ENCODE measurements at regions not wholly inside any gene's neighbourhood (a gene's known extent, or its start where the extent isn't known, plus 50 kb on each side); places are given as distances from the start of the nearest gene placed in this dataset.

DNA sequence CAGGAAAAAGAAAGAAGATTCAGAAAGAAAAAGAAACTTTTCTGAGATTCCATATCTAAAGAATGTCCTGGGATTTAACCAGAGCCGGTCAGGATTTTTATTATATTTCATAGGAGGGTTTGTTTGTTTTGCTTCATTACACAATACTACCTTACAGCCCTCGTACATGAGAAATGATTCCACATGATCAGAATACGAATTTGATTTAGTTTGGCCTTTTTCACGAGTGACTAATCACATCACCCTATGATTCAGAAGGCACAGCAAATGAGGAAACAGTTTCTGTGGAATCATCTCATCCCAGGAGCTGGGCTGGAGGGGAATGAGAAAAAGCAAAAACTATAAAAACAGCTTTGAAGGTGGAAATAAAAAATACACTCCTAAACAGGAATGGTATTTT lies 54.7 kb upstream of the VWC2 start:
- H3K36me3 Mint-ChIP-seq (ENCODE audit: low read depth): no peaks in the 10 kb centered on the region
- no peaks in the 10 kb centered on the region for H3K9me3 ChIP-seq (ENCODE audit: control insufficient read depth, low read length)
- DNase-seq: no peak
- H3K27me3 Mint-ChIP-seq (ENCODE audit: insufficient read depth): peaks cover 4% of the 10 kb centered on the region
- peaks cover 1% of the 10 kb centered on the region for H3K4me1 Mint-ChIP-seq
- no peak overlapping the region for H3K27ac Mint-ChIP-seq
- no peak overlapping the region for H3K9ac ChIP-seq (ENCODE audit: extremely low read depth, low read length, poor library complexity, severe bottlenecking)
- H3K27me3 ChIP-seq (ENCODE audit: control insufficient read depth, insufficient read depth, low read length, poor library complexity, severe bottlenecking): no peaks in the 10 kb centered on the region
- no peaks in the 10 kb centered on the region for H3K36me3 ChIP-seq (ENCODE audit: control insufficient read depth, insufficient read depth, low read length)
- H3K4me1 ChIP-seq (ENCODE audit: control insufficient read depth, insufficient read depth, low read length): no peaks in the 10 kb centered on the region
- 73 to 91% methylated on average over 2 to 3 of the region's 4 CpGs for WGBS, 2 experiments (ENCODE audit: insufficient coverage in 1 of 2, insufficient read length in 1 of 2)
- H3K9me3 Mint-ChIP-seq: no peaks in the 10 kb centered on the region
- H3K27ac ChIP-seq (ENCODE audit: low read depth, low read length): no peak overlapping the region
- no peak overlapping the region for H3K4me3 ChIP-seq (ENCODE audit: low read length)
- TF ChIP-seq, protein P1, sequence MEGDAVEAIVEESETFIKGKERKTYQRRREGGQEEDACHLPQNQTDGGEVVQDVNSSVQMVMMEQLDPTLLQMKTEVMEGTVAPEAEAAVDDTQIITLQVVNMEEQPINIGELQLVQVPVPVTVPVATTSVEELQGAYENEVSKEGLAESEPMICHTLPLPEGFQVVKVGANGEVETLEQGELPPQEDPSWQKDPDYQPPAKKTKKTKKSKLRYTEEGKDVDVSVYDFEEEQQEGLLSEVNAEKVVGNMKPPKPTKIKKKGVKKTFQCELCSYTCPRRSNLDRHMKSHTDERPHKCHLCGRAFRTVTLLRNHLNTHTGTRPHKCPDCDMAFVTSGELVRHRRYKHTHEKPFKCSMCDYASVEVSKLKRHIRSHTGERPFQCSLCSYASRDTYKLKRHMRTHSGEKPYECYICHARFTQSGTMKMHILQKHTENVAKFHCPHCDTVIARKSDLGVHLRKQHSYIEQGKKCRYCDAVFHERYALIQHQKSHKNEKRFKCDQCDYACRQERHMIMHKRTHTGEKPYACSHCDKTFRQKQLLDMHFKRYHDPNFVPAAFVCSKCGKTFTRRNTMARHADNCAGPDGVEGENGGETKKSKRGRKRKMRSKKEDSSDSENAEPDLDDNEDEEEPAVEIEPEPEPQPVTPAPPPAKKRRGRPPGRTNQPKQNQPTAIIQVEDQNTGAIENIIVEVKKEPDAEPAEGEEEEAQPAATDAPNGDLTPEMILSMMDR (conservative IDR thresholded peaks at IDR 0.05): no peak
- no peak overlapping the region for H3K4me3 Mint-ChIP-seq

DNA sequence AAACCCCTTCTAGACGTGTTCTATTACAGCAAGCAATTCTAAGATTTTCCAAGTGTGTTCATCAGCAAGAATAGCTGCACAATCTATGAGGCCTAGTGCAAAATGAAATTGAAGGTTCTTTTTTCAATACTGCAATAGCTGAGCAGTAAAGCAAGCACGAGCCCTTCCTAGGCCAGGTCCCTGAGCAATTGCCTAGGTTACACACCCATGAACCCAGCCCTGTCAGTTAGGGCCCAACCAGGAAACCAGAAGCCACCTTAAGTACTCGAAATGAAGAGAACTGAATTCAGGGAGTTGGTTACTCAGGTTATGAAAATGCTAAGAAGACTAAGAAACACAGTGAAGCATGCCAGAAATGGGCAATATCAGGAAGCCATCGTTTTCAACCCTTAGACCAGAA lies 52.0 kb upstream of the VWC2 start:
- Histone ChIP-seq H3K36me3 (ENCODE audit: control insufficient read depth, insufficient read depth, low read length) (no peaks in the 10 kb centered on the region), H3K27ac (ENCODE audit: low read depth, low read length) (no peak overlapping the region), H3K27me3 (ENCODE audit: control insufficient read depth, insufficient read depth, low read length, poor library complexity, severe bottlenecking) (no peaks in the 10 kb centered on the region), H3K4me3 (ENCODE audit: low read length) (no peak overlapping the region), H3K4me1 (ENCODE audit: control insufficient read depth, insufficient read depth, low read length) (no peaks in the 10 kb centered on the region), H3K9ac (ENCODE audit: extremely low read depth, low read length, poor library complexity, severe bottlenecking) (no peak overlapping the region), H3K9me3 (ENCODE audit: control insufficient read depth, low read length) (no peaks in the 10 kb centered on the region)
- H3K4me3 Mint-ChIP-seq: no peak overlapping the region
- WGBS, 2 experiments (ENCODE audit: insufficient coverage in 1 of 2, insufficient read length in 1 of 2): 81 to 83% methylated on average over 3 to 4 of the region's 4 CpGs
- no peak overlapping the region for H3K27ac Mint-ChIP-seq
- H3K36me3 Mint-ChIP-seq (ENCODE audit: low read depth): no peaks in the 10 kb centered on the region
- no peak for DNase-seq
- TF ChIP-seq, protein P1 (conservative IDR thresholded peaks at IDR 0.05): no peak
- H3K9me3 Mint-ChIP-seq: no peaks in the 10 kb centered on the region
- peaks cover 3% of the 10 kb centered on the region for H3K27me3 Mint-ChIP-seq (ENCODE audit: insufficient read depth)
- no peaks in the 10 kb centered on the region for H3K4me1 Mint-ChIP-seq
